ENCODE measurements at regions not wholly inside any gene's neighbourhood (a gene's known extent, or its start where the extent isn't known, plus 50 kb on each side); places are given as distances from the start of the nearest gene placed in this dataset.
A peak's percentile ranks its signal among the peaks of the same experiment; 100 is the strongest.

- H3K27me3 ChIP-seq (ENCODE audit: insufficient read depth, poor library complexity, severe bottlenecking), result no peaks in the 10 kb centered on the region
- H3K4me3 ChIP-seq (replicated peaks; ENCODE audit: insufficient read depth, low read length), result no peak overlapping the region
- TF ChIP-seq GABPA (IDR thresholded peaks at IDR 0.05; ENCODE audit: low read depth), result no peak
- TF ChIP-seq POLR2AphosphoS5 (IDR thresholded peaks at IDR 0.05; ENCODE audit: low read depth), result no peak
- TF ChIP-seq, protein P1, sequence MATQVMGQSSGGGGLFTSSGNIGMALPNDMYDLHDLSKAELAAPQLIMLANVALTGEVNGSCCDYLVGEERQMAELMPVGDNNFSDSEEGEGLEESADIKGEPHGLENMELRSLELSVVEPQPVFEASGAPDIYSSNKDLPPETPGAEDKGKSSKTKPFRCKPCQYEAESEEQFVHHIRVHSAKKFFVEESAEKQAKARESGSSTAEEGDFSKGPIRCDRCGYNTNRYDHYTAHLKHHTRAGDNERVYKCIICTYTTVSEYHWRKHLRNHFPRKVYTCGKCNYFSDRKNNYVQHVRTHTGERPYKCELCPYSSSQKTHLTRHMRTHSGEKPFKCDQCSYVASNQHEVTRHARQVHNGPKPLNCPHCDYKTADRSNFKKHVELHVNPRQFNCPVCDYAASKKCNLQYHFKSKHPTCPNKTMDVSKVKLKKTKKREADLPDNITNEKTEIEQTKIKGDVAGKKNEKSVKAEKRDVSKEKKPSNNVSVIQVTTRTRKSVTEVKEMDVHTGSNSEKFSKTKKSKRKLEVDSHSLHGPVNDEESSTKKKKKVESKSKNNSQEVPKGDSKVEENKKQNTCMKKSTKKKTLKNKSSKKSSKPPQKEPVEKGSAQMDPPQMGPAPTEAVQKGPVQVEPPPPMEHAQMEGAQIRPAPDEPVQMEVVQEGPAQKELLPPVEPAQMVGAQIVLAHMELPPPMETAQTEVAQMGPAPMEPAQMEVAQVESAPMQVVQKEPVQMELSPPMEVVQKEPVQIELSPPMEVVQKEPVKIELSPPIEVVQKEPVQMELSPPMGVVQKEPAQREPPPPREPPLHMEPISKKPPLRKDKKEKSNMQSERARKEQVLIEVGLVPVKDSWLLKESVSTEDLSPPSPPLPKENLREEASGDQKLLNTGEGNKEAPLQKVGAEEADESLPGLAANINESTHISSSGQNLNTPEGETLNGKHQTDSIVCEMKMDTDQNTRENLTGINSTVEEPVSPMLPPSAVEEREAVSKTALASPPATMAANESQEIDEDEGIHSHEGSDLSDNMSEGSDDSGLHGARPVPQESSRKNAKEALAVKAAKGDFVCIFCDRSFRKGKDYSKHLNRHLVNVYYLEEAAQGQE (IDR thresholded peaks at IDR 0.05; ENCODE audit: insufficient replicate concordance, low read depth), result no peak
- TF ChIP-seq, protein P2, sequence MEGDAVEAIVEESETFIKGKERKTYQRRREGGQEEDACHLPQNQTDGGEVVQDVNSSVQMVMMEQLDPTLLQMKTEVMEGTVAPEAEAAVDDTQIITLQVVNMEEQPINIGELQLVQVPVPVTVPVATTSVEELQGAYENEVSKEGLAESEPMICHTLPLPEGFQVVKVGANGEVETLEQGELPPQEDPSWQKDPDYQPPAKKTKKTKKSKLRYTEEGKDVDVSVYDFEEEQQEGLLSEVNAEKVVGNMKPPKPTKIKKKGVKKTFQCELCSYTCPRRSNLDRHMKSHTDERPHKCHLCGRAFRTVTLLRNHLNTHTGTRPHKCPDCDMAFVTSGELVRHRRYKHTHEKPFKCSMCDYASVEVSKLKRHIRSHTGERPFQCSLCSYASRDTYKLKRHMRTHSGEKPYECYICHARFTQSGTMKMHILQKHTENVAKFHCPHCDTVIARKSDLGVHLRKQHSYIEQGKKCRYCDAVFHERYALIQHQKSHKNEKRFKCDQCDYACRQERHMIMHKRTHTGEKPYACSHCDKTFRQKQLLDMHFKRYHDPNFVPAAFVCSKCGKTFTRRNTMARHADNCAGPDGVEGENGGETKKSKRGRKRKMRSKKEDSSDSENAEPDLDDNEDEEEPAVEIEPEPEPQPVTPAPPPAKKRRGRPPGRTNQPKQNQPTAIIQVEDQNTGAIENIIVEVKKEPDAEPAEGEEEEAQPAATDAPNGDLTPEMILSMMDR (IDR thresholded peaks at IDR 0.05; ENCODE audit: insufficient read depth, low read length), result no peak
- no peak for TF ChIP-seq SPI1 (IDR thresholded peaks at IDR 0.05; ENCODE audit: borderline replicate concordance, low read depth)
- no peak overlapping the region for H3K27ac ChIP-seq (replicated peaks)
- DNase-seq (ENCODE audit: low read depth in 1 of 2, low spot score in 1 of 2), result no peak
Observed at GRCh38 chr6:113584767-113585166, 272.4 kb upstream of the MARCKS start.

- TF ChIP-seq GABPA (IDR thresholded peaks at IDR 0.05; ENCODE audit: low read depth) (no peak), SPI1 (IDR thresholded peaks at IDR 0.05; ENCODE audit: borderline replicate concordance, low read depth) (no peak)
- TF ChIP-seq, protein P1 (IDR thresholded peaks at IDR 0.05; ENCODE audit: insufficient replicate concordance, low read depth), result no peak
- no peak overlapping the region for H3K4me3 ChIP-seq (replicated peaks; ENCODE audit: insufficient read depth, low read length)
- DNase-seq (ENCODE audit: low read depth in 1 of 2, low spot score in 1 of 2), result no peak
- H3K27ac ChIP-seq (replicated peaks), result no peak overlapping the region
- H3K27me3 ChIP-seq (ENCODE audit: insufficient read depth, poor library complexity, severe bottlenecking), result no peaks in the 10 kb centered on the region
Observed at GRCh38 chr6:113585246-113585645, 271.9 kb upstream of the MARCKS start.

GRCh38 chr6:113586413-113587077, 270.6 kb upstream of the MARCKS start:
- H3K27me3 ChIP-seq (ENCODE audit: insufficient read depth, poor library complexity, severe bottlenecking), result no peaks in the 10 kb centered on the region
- no peak for DNase-seq (ENCODE audit: low read depth in 1 of 2, low spot score in 1 of 2)
- H3K4me3 ChIP-seq (replicated peaks; ENCODE audit: insufficient read depth, low read length), result no peak overlapping the region
- 0 out of 2 replicates have a peak, but pooled peaks have one; percentile 14 for TF ChIP-seq SPI1 (IDR thresholded peaks at IDR 0.05; ENCODE audit: borderline replicate concordance, low read depth)
- TF ChIP-seq, protein P2 (IDR thresholded peaks at IDR 0.05; ENCODE audit: insufficient read depth, low read length), result no peak
- H3K27ac ChIP-seq (replicated peaks), result no peak overlapping the region

DNA sequence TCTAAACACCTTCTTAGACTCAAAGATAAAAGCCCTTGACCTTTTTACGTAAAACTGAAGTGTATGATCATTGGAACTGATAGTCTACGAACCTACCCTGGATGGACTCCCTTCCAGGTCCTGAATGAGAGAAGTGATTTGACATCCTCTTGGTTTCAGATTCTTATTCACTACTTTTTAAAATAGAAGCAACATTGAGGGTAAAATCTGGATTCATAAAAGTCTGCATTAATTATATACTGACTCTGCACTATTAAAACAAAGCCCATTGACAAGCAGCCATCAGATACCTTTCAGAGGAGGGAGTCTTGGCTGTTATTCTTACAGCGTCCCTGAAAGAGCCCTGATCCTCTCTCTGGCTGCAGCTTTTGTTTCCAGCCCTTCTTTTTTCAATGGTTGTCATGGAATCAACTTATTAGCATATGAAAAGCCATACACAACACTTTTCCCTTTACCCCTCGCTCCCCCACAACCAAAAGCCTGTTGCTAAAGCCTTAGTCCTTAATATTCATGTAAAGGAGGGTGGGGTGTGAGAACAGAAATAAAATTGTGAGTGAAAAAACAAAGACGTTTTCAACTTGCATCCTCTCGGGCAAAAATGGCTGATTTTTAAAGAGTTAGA, 270.0 kb upstream of the MARCKS start:
- Histone ChIP-seq H3K27ac (replicated peaks) (no peak overlapping the region), H3K27me3 (ENCODE audit: insufficient read depth, poor library complexity, severe bottlenecking) (no peaks in the 10 kb centered on the region), H3K4me3 (replicated peaks; ENCODE audit: insufficient read depth, low read length) (no peak overlapping the region)
- TF ChIP-seq, protein P2 (IDR thresholded peaks at IDR 0.05; ENCODE audit: insufficient read depth, low read length), result no peak
- TF ChIP-seq SPI1 (IDR thresholded peaks at IDR 0.05; ENCODE audit: borderline replicate concordance, low read depth), result no peak
- TF ChIP-seq GABPA (IDR thresholded peaks at IDR 0.05; ENCODE audit: low read depth), result no peak
- TF ChIP-seq POLR2AphosphoS5 (IDR thresholded peaks at IDR 0.05; ENCODE audit: low read depth), result no peak
- TF ChIP-seq, protein P1 (IDR thresholded peaks at IDR 0.05; ENCODE audit: insufficient replicate concordance, low read depth), result no peak
- DNase-seq (ENCODE audit: low read depth in 1 of 2, low spot score in 1 of 2), result no peak
